Iris pigment epithelial cell (primary cell): ENCODE measurements at regions not wholly inside any gene's neighbourhood (a gene's known extent, or its start where the extent isn't known, plus 50 kb on each side); places are given as distances from the start of the nearest gene placed in this dataset.

Source experiments
- DNase-seq: peaks from one replicate; pipeline ENCODE4 v3.0.0-alpha.2; 2011; ENCODE audit warnings: low read depth

- DNase-seq, result no peak
Measured at GRCh38 chr17:77501751-77502625, 361.2 kb downstream of the SEC14L1 start.

DNA sequence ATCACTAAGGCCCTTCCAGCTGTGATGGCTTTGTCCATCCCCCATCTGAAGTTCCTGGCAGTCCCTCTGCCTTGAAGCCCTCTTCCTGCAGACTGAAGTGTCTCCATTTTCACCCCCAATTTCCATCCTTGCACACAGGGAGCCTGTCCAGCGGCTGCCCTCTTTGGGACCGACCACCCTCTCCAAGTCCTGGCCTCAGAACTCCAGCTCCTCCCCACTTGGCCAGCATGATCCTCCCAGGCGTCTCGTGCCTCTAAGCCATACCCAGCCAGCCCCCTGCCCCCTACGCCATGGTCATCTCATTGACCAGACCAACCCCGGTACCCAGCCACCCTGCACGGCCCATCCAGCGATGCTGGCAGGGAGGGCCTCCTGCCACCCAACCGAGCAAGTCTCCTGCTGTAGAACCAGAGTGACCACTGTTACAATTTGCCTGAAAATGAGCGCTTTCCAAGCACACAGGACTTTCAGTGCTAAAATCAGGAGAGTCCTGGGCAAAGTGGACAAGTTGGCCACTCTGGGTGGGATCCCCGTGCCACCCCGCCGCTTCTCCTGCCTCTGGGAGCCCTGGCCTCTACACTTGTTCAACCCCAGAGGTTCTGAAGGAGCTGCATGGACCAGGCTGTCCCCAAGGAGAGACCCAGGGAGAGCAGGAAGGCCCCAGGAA is 362.0 kb downstream of the SEC14L1 start:
- no peak for DNase-seq

DNA sequence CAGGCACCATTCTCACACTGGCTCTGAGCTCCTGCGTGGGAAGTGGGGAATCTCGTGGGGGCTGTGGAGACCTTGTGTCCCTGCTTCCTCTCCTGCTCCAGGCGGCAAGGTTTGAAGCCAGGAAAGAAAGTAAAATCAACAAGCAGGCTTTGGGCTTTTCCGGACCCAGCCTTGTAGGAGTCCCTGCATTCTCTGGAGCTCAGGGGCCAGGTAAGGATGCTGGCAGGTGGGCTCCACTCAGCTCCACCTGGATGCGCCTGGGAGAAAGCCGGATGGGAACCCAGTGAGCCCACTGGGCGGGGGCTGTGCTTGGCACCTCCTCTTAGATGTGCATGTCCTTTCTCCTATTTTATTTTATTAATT is 362.5 kb downstream of the SEC14L1 start:
- no peak for DNase-seq

DNA sequence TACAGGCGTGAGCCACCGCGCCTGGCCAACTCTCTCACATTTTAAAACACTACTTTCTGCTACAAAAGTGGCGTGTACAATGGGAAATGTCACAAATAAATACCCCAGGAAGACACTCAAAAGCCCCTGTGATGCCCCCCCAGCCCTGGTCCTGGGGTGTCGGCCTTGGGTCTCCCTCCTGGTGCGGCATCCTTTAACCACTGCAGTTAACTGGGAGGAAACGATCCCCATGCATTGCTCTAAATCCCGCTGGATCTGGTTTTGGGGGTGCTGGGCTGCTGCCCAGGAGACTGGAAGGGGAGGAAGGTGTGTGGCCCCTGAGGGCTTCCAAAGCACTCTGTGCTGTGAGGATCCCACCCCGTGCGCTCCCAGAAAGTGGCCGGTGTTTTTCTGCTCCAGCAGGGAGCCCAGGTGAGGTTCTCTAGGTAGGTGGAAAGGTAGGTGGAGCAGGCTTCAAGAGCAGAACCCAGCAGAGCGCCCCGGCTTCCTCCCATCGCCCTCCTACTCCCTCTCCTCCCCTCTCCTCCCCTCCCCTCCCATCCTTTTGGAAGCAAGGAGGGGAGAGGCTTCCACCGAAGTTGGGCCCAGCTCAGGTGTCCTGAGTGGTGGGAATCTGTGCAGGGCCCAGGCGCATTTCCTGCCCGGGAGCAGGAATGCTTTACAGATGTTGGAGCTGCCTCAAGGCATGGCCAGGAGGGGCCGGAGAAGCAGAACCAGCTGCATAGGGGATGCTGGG is 363.3 kb downstream of the SEC14L1 start:
- no peak for DNase-seq

DNA sequence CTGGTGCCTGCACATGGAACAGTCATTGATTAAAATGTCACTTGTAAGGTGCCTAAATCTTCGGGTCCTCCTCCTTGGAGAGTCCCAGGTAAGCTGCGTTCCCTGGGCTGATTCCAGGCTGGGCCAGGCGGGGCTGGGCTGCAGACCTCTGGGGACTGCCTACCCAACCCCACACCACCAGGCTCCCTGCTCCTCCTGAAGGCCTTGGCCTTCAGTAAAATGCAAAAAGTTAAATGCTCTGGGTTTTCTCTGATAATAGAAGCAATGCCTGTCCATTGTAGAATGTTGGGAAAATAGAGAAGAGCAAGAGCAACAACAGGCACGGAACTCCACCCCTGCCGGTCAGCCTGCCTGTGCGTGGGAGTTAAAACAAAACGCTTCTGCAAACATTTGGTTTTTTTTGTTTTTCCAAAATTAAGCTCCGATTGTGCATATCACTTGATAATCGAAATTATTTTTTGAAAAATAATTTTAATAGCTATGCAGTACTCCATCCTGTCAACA is 363.9 kb downstream of the SEC14L1 start:
- DNase-seq, result no peak

- DNase-seq, result no peak
Measured at GRCh38 chr17:77505181-77505639, 364.4 kb downstream of the SEC14L1 start.

- DNase-seq, result no peak
Measured at GRCh38 chr17:77506371-77506991, 365.7 kb downstream of the SEC14L1 start.

DNA sequence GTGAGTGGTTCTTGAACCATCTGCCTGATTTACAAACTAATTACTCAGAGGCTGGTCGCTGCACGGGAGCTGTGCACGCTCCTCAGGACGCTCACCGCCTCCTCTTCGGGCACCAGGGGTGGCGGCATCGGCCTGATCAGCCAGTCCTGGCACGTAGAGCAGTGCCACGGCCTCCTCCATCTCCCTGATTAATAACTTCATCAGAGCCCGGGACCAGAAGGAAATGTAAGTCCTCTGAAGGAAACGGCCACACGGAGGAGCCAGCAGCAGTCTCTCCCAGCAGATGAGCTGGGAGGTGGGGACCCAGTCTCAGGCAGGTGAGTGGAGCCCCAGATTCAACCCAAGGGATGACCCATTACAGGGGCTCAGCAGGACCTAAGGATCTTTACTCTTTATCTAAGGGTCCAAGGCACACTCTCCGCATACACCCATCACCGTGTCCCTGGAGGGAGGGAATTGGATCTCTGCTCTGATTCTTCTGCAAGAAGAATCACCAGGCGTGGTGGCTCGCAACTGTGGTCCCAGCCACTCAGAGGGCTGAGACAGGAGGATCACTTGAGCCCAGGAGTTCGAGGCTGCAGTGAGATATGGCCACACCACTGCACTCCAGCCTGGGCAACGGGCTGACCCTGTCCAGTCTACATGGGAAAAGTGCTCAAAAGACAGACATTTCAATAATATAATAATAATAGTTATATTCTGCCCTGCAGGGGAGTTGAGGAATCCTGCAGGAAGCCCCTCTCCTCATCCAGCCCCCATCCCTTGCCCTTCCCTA is 366.5 kb downstream of the SEC14L1 start:
- DNase-seq, result no peak

DNA sequence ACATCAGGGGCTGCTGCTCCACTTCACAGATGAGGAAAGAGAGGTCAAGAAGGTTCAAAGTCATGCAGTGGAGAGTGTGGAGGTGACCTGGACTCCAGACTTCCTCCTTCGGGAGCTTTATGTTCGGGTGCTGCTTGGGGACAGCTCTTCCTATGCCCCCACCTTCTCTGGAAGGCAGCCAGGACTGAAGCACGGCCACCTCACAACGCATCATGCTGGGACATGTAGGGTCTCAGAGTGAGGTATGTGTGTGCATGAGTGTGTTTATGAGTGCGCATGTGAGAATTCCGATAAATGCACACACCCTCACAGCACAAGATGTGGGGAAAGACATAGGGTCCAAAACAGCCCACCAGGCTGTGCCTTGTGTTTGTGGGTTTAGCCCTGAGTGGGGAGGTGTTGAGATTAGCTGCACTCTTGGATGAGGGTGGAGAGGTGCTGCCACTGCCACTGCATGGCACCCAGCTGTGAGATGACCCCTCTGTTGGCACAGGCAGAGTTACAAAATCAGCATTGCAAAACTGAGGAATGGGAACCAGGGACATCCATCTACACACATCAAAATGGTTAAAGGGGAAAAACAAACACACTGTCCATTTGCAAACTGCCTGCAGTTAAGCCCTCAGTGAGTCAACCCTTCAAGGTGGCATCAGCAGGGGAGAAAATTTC is 367.4 kb downstream of the SEC14L1 start:
- peak; percentile 17 for DNase-seq

DNA sequence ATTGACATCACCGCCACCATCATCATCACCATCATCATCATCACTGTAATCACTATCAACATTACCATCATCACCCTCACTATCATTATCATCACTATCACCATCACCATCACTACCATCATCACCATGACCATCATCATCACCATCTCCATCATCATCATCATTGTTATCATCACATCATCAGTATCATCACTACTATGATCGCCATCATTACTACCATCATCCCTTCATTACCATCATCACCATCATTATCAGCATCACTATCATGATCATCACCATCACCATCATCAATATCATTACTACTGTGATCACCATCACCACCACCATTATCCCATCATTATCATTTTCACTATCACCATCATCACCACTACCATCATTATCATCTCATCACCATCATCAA is 368.3 kb downstream of the SEC14L1 start:
- no peak for DNase-seq

GRCh38 chr17:77509599-77509998 is 368.8 kb downstream of the SEC14L1 start:
- DNase-seq, result no peak

DNA sequence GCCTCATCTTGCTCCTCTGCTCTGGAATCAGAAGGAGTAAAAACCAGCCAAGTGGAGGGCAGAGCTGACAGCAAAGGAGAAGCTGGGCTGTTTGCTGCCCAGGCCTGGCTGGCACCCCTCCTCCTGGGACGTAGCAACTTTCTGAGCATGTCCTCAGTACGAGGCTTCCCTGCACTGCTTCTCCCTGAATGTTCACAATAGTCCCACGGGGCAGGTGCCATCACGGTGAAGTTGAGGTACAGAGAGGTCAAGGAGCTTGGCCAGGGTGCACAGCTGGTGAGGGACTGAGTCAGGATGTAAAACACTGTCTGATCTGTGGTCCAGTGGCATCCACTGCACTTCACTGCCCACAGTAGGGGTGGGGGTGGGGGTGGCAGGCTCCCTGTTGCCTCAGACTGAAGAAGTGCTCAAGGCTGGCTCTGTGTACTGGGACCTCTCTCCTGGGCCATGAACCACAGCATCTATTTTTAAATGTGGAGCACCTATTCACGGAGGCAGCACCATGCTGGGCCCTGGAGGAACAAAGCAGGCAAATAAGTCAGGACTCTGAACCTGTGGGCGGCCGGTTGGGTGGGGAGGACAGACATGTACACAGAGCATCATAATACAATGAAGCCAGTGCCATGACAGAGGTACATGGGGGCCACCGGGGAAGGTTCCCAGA is 369.5 kb downstream of the SEC14L1 start:
- no peak for DNase-seq

DNA sequence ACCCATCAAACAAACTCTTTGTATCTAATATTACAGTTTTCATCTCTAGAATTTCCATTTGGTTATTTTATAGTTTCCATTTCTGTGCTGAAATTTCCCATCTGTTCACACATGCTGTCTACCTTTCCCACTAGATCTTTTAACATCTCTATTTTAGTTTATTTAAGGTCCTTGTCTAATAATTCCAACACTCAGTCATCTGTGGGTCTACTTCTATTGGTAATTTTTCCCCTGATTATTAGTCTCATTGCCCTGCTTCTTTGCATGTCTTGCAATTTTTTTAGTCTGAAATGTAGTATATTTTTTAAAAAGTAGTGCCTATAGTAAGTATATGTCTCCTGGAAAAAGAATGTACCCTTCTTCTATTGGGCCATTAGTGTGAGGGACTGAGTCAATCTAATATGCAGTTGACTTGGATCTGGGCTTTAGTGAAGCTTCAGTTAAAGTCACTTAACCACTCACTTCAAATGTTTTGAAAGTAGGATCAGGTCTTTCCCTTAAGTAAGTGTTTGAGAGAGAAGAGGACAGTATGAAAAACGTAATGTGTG is 370.8 kb downstream of the SEC14L1 start:
- no peak for DNase-seq

- no peak for DNase-seq
Measured at GRCh38 chr17:77512062-77512946, 371.5 kb downstream of the SEC14L1 start.

DNA sequence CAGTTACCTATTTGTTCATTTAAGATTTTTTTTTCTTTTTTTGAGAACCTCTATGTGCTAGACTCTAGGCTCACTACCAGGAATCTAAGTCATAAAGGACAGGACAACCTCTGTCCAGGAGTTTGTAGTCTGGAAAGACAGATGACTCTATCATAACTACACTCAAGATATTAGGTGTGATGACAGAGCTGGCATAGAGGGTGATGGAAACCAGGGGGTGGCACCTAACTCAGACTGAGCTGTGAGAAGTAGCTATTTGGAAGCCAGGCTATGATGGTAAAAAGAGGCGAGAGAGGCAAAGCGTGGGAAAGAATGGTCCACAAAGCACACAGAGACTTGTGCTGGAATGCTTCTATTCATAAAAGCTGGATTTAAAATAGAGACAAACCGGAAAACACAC is 372.3 kb downstream of the SEC14L1 start:
- no peak for DNase-seq

DNA sequence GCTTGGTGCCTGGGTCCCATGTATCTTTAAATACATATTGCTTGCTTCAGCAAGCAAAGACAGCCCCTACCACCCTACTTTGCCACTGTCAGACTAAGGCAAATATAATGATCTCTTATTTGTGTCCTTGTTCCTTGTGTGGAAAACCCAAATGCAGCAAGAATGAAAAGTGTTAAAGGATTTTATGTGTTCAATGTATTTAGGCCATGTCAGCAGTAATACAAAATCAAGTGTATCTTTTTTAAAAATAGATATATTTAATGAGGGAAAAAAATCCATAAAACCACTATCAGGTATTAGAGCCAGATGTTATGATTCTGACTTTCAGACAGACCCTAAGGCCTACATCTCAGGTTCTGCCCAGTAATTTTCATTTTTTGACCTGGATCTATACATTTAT is 374.5 kb downstream of the SEC14L1 start:
- DNase-seq, result no peak

DNA sequence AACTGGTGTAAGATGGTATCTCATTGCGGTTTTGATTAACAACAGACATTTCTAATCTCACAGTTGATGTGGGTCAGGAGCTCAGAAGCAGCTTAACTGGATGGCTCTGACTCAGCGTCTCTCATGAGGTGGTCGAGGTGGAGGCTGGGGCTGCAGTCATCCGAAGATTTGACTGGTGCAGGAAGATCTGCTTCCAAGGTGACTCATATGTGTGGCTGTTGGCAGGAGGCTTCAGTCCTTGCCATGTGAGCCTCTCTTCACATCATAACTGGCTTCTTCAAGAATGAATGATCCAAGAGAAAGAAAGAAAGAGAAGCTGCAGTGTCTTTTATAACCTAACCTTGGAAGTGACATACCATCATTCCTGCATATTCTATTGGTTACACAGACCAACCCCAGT is 376.1 kb downstream of the SEC14L1 start:
- peak; percentile 96 for DNase-seq

GRCh38 chr17:77521076-77521475 is 380.3 kb downstream of the SEC14L1 start:
- no peak for DNase-seq

GRCh38 chr17:77523540-77523939 is 382.8 kb downstream of the SEC14L1 start:
- no peak for DNase-seq
